ENCODE measurements at regions not wholly inside any gene's neighbourhood (a gene's known extent, or its start where the extent isn't known, plus 50 kb on each side); places are given as distances from the start of the nearest gene placed in this dataset.

DNA sequence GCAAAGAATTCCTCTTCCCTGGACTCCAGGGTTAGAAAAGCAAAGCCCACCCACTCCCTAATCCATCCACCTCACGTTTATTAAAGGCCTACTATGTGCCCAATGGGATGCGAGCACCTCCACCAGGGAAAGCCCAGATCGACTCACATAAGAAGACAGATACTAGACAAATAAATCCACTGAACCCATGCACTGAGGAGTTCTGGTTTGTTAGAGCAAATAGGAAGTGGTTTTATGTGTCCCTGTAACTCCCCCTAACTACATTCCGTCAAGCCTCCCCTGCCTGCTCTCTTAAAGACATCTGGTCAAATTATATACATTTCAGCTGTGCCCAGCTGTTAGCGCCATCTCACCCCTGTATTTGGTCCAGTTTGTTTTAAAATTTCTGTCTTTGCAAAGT, 218.5 kb upstream of the RPL38 start:
- Histone ChIP-seq H3K4me3 (no peak overlapping the region), H3K27ac (no peak overlapping the region), H3K4me1 (replicated peaks in 1 of 2) (peaks cover 0 to 4% of the 10 kb centered on the region in 2 donors)
- no peak for ATAC-seq (replicated peaks in 6 of 8)
- 34 to 100% (median 69%) methylated on average over 1 to 5 of the region's 5 CpGs; no CpG with 5 or more reads in 4 of the 10 experiments for WGBS, 10 experiments
- in situ Hi-C loops (cut with MboI; ENCODE audit: low pct_unique_long_range_greater_than_20kb in 2 of 9, low sequenced_read_pairs in 9 of 9, unreplicated experiment in 9 of 9): loop anchor here in 1 of 9 experiments (25.0 kb wide), 1 partner anchor 548 kb away; no protein-coding TSS in a partner anchor

DNA sequence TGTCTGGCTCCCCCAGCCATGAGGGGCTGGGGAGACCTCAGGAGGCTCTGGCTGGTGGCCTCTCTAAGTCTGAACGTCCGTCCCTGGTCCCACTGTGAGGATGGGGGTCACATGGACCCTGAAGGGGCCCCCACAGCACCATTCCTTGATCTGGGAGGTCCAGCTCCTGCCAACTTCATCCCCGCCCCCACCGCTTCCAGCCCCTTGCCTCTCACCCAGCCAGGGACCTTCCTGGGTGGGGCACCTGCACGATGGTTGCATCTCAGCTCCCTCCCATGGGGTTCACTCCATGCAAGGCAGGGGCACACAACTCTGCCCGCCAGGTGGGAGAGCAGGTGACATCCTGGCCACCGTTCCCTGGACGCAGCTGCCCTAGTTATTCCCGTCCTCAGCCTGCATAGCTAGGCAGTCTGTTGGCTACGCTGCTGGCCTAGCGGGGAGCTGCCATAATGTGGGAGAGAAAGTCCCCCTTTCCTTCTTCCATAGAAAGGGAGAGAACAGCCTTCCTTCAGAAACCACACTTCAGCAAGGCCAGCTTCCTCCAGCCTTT, 217.9 kb upstream of the RPL38 start:
- Histone ChIP-seq H3K27ac (no peak overlapping the region), H3K4me3 (no peak overlapping the region), H3K4me1 (replicated peaks in 1 of 2) (peaks cover 0 to 4% of the 10 kb centered on the region in 2 donors)
- WGBS, 10 experiments: 80 to 100% (median 95%) methylated on average over 1 to 4 of the region's 11 CpGs; no CpG with 5 or more reads in 6 of the 10 experiments
- ATAC-seq (replicated peaks in 6 of 8): no peak
- in situ Hi-C loops (cut with MboI; ENCODE audit: low pct_unique_long_range_greater_than_20kb in 2 of 9, low sequenced_read_pairs in 9 of 9, unreplicated experiment in 9 of 9): loop anchor here in 1 of 9 experiments (25.0 kb wide), 1 partner anchor 548 kb away; no protein-coding TSS in a partner anchor

DNA sequence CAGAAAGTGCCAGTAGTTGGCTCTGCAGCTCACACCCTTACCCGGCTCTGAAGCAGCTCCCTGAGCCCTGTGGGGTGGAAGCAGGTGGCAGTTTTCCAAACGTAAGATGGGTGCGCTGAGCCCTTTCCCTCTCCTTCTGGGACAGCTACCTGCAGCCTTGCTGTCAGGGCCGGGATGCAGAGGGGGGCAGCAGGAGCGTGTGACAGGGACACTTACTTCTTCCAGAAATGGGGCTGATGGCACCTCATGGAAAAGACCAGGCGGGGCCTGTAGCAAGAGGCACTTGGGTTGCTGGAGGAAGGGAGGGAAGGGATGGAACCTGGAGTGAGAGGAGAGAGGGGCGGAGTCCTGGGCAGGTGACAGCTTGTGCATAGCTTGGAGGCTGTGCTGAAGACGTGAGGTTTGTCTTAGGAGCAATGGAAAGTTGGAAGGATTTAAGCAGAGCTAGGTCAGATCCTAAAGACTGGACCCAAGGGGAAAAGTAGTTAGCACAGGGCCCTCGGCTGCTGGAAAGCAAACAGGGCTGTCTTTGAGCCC, 216.8 kb upstream of the RPL38 start:
- WGBS, 10 experiments: 67 to 100% (median 72%) methylated on average over 1 to 2 of the region's 9 CpGs; no CpG with 5 or more reads in 5 of the 10 experiments
- no peak overlapping the region for H3K4me3 ChIP-seq
- ATAC-seq (replicated peaks in 6 of 8): no peak
- in situ Hi-C loops (cut with MboI; ENCODE audit: low pct_unique_long_range_greater_than_20kb in 2 of 9, low sequenced_read_pairs in 9 of 9, unreplicated experiment in 9 of 9): loop anchor here in 1 of 9 experiments (25.0 kb wide), 1 partner anchor 549 kb away; no protein-coding TSS in a partner anchor
- H3K27ac ChIP-seq: no peak overlapping the region
- H3K4me1 ChIP-seq (replicated peaks in 1 of 2): peaks cover 0 to 4% of the 10 kb centered on the region in 2 donors

DNA sequence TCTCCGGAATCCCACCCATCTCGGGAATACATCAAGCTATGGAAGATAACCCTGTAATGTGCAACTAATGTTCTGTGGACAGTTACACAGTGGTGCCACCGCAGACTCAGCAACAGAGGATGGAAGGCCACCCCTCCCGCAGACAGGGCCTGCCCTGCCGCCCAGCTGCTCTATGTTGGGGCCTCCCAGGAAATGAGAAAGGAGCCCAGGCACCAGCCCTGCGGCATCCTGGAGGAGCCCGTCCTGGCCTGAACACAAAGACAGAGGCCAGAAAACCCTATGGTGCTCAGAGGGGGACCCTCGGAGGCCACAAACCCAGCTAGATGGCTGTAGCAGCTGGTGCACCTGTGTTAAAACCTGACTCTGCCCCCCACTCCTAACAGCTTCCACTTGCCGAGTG, 216.1 kb upstream of the RPL38 start:
- ATAC-seq (replicated peaks in 6 of 8): peak in 2 of 8 experiments; percentile 16 to 19
- Histone ChIP-seq H3K4me3 (no peak overlapping the region), H3K4me1 (replicated peaks in 1 of 2) (peaks cover 0 to 4% of the 10 kb centered on the region in 2 donors), H3K27ac (no peak overlapping the region)
- in situ Hi-C loops (cut with MboI; ENCODE audit: low pct_unique_long_range_greater_than_20kb in 2 of 9, low sequenced_read_pairs in 9 of 9, unreplicated experiment in 9 of 9): loop anchor here in 1 of 9 experiments (25.0 kb wide), 1 partner anchor 550 kb away; no protein-coding TSS in a partner anchor
- 80 to 100% (median 83%) methylated on average over 1 to 4 of the region's 9 CpGs; no CpG with 5 or more reads in 7 of the 10 experiments for WGBS, 10 experiments

DNA sequence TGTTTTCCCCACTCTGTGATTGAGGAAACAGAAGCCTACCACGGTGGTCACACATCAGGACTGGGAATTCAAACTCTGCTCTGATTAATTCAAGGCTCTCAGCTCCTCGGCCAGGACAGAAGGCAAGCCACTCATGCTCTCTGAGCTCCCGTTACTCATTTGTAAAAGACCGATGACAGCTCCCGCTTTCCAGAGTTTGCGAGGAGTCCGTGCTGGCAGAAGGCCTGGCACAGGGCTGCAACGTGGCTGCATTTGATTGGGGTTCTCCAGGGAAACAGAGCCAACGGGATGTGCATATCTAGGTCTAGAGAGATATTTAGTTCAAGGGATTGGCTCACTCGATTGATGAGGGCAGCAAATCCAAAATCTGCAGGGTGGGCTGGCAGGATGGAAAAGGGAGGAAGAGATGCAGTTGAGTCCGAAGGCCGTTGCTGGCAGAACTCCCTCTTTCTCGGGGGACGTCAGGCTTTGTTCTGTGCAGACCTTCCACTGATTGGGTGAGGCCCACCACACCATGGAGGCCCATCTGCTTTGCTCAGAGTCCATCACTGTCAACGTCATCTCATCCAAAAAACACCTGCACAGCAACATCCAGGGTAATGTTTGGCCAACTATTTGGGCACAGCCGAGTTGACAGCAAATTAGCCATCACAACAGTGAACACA, 215.5 kb upstream of the RPL38 start:
- no peak overlapping the region for H3K27ac ChIP-seq
- in situ Hi-C loops (cut with MboI; ENCODE audit: low pct_unique_long_range_greater_than_20kb in 2 of 9, low sequenced_read_pairs in 9 of 9, unreplicated experiment in 9 of 9): loop anchor here in 1 of 9 experiments (25.0 kb wide), 1 partner anchor 551 kb away; no protein-coding TSS in a partner anchor
- WGBS, 10 experiments: 29 to 83% (median 59%) methylated on average over 1 to 11 of the region's 16 CpGs; no CpG with 5 or more reads in 4 of the 10 experiments
- peak in 3 of 8 experiments; percentile 11 to 51 (median 21) for ATAC-seq (replicated peaks in 6 of 8)
- H3K4me1 ChIP-seq (replicated peaks in 1 of 2): peaks cover 0 to 4% of the 10 kb centered on the region in 2 donors
- no peak overlapping the region for H3K4me3 ChIP-seq

DNA sequence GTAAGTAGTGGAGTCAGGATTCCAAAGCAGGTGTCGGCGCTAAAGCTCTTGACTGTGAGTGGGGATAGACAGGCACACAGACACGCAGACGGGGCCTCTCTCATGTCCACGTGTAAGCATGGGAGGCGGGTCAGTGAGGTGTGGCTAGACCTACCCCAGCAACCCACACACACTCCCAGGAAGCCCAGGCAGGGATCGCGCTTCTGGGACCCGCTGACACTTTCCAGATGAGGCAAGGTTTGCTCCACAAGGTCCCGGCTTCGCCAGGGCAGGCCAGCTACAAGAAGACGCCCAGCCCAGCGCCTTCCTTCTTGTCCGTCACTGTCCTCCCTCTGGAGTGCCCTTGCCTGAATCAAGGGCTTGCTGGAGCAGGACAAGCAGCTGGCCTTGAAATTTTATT, 213.8 kb upstream of the RPL38 start:
- H3K4me1 ChIP-seq (replicated peaks in 1 of 2): peaks cover 0 to 4% of the 10 kb centered on the region in 2 donors
- H3K4me3 ChIP-seq: no peak overlapping the region
- peak in 2 of 8 experiments; percentile 26 to 28 for ATAC-seq (replicated peaks in 6 of 8)
- in situ Hi-C loops (cut with MboI; ENCODE audit: low pct_unique_long_range_greater_than_20kb in 2 of 9, low sequenced_read_pairs in 9 of 9, unreplicated experiment in 9 of 9): loop anchor here in 1 of 9 experiments (25.0 kb wide), 1 partner anchor 552 kb away; no protein-coding TSS in a partner anchor
- no peak overlapping the region for H3K27ac ChIP-seq
- 24 to 100% (median 100%) methylated on average over 1 to 9 of the region's 14 CpGs; no CpG with 5 or more reads in 5 of the 10 experiments for WGBS, 10 experiments

DNA sequence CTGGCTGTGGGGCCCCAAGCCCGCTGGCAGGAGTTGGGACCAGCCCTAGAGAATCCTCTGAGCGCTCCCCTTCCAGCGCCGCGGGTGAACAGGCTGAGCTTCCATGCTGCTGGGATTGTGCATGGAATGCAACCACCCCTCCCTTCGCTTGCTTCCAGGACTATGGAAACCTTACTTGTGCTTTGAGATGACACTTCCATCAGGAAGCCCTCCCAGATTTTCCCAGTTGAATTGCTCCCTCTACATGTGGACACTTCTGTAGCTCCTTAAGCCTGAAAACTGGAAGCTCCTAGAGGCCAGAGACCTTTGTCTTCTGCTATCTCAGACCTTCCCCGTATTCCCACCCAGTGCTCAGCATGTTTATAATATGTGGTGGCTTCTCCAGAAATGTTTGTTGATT, 213.2 kb upstream of the RPL38 start:
- no peak for ATAC-seq (replicated peaks in 6 of 8)

DNA sequence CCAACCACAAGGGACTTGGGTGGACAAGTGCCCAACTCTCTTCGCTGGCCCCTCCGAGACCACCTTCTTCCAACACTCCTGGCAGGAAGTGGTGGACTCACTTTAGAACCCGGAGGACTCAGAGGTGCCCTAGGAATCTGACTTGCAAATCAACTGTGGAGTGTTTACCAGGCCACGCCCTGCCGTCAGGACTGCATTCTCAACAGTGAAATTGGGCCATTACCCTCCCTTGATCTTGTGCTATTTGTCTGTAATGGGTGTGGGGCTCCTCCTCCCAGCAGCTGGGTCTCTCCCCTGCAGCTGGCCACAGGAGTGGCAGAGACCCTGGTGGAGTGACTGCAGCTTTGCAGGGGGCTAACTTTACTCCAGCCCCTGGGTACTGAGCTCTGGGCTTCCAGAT, 212.2 kb upstream of the RPL38 start:
- 43 to 89% (median 53%) methylated on average over 3 of the region's 5 CpGs; no CpG with 5 or more reads in 7 of the 10 experiments for WGBS, 10 experiments
- ATAC-seq (replicated peaks in 6 of 8): peak in 6 of 8 experiments; percentile 36 to 94 (median 66)
- in situ Hi-C loops (cut with MboI; ENCODE audit: low pct_unique_long_range_greater_than_20kb in 2 of 9, low sequenced_read_pairs in 9 of 9, unreplicated experiment in 9 of 9): loop anchor here in 1 of 9 experiments (25.0 kb wide), 1 partner anchor 554 kb away; no protein-coding TSS in a partner anchor
- Histone ChIP-seq H3K4me1 (replicated peaks in 1 of 2) (peaks cover 0 to 4% of the 10 kb centered on the region in 2 donors), H3K4me3 (no peak overlapping the region), H3K27ac (no peak overlapping the region)

More for the DNA sequence above, 213.2 kb upstream of the RPL38 start:
- 50 to 91% (median 88%) methylated on average over 1 to 6 of the region's 7 CpGs; no CpG with 5 or more reads in 5 of the 10 experiments for WGBS, 10 experiments
- Histone ChIP-seq H3K4me3 (no peak overlapping the region), H3K4me1 (replicated peaks in 1 of 2) (peaks cover 0 to 4% of the 10 kb centered on the region in 2 donors), H3K27ac (no peak overlapping the region)
- in situ Hi-C loops (cut with MboI; ENCODE audit: low pct_unique_long_range_greater_than_20kb in 2 of 9, low sequenced_read_pairs in 9 of 9, unreplicated experiment in 9 of 9): loop anchor here in 1 of 9 experiments (25.0 kb wide), 1 partner anchor 553 kb away; no protein-coding TSS in a partner anchor

DNA sequence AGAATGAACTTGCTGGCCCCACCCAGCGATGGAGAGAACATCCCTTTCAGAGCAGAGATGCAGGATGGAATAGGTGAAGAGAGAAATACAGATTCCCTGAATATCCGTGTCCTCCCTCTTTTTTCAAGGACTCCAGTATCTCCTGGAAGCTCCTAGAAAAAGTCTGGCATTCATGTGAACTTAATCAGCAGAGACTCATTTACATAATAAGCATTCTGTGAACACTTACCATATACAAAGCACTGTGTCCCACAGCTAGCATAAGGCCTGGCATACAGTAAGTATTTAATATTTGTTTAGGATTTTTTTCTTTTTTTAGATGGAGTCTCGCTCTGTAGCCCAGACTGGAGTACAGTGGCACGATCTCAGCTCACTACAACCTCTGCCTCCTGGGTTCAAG, 208.5 kb upstream of the RPL38 start:
- no peak overlapping the region for H3K27ac ChIP-seq
- H3K4me1 ChIP-seq (replicated peaks in 1 of 2): peaks cover 16 to 19% of the 10 kb centered on the region in 2 donors
- H3K4me3 ChIP-seq: no peak overlapping the region
- ATAC-seq (replicated peaks in 6 of 8): peak in 1 of 8 experiments; percentile 42
- WGBS, 10 experiments: 0 to 94% (median 82%) methylated on average over 1 to 4 of the region's 4 CpGs
- in situ Hi-C loops (cut with MboI; ENCODE audit: low pct_unique_long_range_greater_than_20kb in 2 of 9, low sequenced_read_pairs in 9 of 9, unreplicated experiment in 9 of 9): loop anchor here in 1 of 9 experiments (25.0 kb wide), 1 partner anchor 558 kb away; no protein-coding TSS in a partner anchor

DNA sequence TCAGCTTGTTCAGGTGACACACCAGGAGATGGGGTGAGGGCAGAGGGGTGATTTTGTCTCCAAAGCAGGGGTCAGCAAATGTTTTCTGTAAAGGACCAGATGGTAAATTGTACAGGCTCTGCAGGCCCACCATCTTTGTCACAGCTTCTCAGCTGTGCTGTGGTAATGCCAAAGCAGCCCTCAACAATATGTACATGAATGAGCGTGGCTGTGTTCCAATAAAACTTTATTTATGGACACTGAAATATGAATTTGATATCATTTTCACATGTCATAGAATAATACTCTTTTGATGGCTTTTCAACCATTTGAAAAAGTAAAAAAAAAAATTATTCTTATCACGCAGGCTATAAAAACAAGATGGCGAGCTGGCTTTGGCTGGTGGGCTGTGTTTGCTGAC, 206.4 kb upstream of the RPL38 start:
- H3K4me1 ChIP-seq (replicated peaks in 1 of 2): peaks cover 16 to 19% of the 10 kb centered on the region in 2 donors
- H3K4me3 ChIP-seq: no peak overlapping the region
- no peak for ATAC-seq (replicated peaks in 6 of 8)
- 74 to 100% (median 89%) methylated on average over 1 to 3 of the region's 3 CpGs; no CpG with 5 or more reads in 2 of the 10 experiments for WGBS, 10 experiments
- in situ Hi-C loops (cut with MboI; ENCODE audit: low pct_unique_long_range_greater_than_20kb in 2 of 9, low sequenced_read_pairs in 9 of 9, unreplicated experiment in 9 of 9): loop anchor here in 1 of 9 experiments (25.0 kb wide), 1 partner anchor 560 kb away; no protein-coding TSS in a partner anchor
- no peak overlapping the region for H3K27ac ChIP-seq

DNA sequence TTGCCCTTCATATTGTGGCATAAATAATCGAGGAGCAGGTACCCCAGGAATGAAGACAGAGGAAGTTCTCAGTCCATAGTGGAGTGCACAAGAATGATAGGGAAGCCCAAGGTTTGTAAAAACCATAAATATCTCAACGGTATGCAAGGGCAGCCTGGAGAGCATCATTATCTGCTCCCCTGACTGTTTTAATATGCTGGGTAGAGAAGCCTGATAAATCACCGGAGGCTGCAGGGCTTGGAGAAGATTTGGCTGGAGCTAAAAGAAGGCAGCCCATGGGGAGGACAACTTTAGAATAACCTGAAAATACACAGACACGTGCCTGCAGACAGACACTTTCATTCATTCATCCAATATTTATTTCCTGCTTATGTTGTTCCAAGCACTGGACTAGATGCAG, 205.2 kb upstream of the RPL38 start:
- H3K4me3 ChIP-seq: no peak overlapping the region
- 20 to 100% (median 50%) methylated on average over 1 to 4 of the region's 4 CpGs; no CpG with 5 or more reads in 2 of the 10 experiments for WGBS, 10 experiments
- in situ Hi-C loops (cut with MboI; ENCODE audit: low pct_unique_long_range_greater_than_20kb in 2 of 9, low sequenced_read_pairs in 9 of 9, unreplicated experiment in 9 of 9): loop anchor here in 1 of 9 experiments (25.0 kb wide), 1 partner anchor 561 kb away; no protein-coding TSS in a partner anchor

More for the DNA sequence above, 205.2 kb upstream of the RPL38 start:
- Histone ChIP-seq H3K4me1 (replicated peaks in 1 of 2) (peaks cover 16 to 19% of the 10 kb centered on the region in 2 donors), H3K27ac (no peak overlapping the region)
- peak in 4 of 8 experiments; percentile 6 to 46 (median 8) for ATAC-seq (replicated peaks in 6 of 8)

Data from motor neuron (in vitro differentiated cells).